RWPE1 (cell line): ENCODE measurements at regions not wholly inside any gene's neighbourhood (a gene's known extent, or its start where the extent isn't known, plus 50 kb on each side); places are given as distances from the start of the nearest gene placed in this dataset.

Experiments
- CTCF ChIA-PET: fragments of 350-600 bp; sonication (Branson Sonifier 250); formaldehyde crosslinking; extraction: SDS; loops from one replicate; lab custom pipeline; 2021; lab: Yijun Ruan, JAX
- POLR2A ChIA-PET: fragments of 400-600 bp; formaldehyde crosslinking; extraction: SDS; loops from one replicate; lab custom pipeline; 2020; ENCODE audit warnings: antibody characterized with exemption; ENCODE audit not compliant: low non-redundant PET; lab: Yijun Ruan, JAX
- DNase-seq: peaks from one replicate; pipeline ENCODE4 v3.0.0; 2012; ENCODE audit warnings: low spot score
- H3K27ac ChIP-seq: fragments of 450-650 bp; 2 replicates; pipeline ENCODE4 v1.5.1; 2017
- CTCF ChIP-seq: fragments of 450-650 bp; conservative IDR thresholded peaks from 2 replicates; pipeline ENCODE4 v1.5.1; 2017; ENCODE audit warnings: low read depth, mild to moderate bottlenecking

- TF ChIP-seq CTCF, result no peak
- DNase-seq, result no peak
- H3K27ac ChIP-seq, result peak overlapping the region; percentile 82
- ChIA-PET CTCF (no interaction called here), POLR2A (interaction anchor here (1.1 kb wide), 1 partner anchor 285 kb away, joined by 3 read pairs; the partner anchor contains the start of gene CDK19)
Measured at GRCh38 chr6:110529907-110530306, 53.5 kb upstream of the SLC22A16 start.

DNA sequence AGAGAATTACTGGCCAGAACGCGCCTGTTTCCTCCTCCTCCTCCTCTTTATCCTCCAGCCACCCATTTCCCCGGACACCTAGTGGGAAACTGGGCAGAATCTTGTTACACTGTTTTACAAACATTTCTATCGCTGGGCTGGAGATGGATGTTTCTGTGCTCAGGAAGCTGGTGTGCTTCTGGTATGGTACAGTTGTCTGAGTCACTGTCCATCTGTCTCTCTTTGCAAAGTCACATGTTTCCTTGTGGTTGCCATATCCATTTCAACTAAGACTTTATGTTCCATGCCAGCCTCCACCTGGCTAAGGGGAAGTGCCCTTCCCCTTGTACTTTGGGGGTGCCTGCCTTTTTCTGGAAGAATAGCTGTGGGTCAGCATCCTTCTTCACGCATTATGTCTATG, 52.9 kb upstream of the SLC22A16 start:
- no peak for TF ChIP-seq CTCF
- no peak for DNase-seq
- peak overlapping the region; percentile 82 for H3K27ac ChIP-seq
- CTCF ChIA-PET, result interaction anchor here (0.6 kb wide), 1 partner anchor 272 kb away, joined by 3 read pairs; no protein-coding TSS in a partner anchor
- POLR2A ChIA-PET, result interaction anchor here (1.1 kb wide), 1 partner anchor 286 kb away, joined by 3 read pairs; the partner anchor contains the start of gene CDK19

DNA sequence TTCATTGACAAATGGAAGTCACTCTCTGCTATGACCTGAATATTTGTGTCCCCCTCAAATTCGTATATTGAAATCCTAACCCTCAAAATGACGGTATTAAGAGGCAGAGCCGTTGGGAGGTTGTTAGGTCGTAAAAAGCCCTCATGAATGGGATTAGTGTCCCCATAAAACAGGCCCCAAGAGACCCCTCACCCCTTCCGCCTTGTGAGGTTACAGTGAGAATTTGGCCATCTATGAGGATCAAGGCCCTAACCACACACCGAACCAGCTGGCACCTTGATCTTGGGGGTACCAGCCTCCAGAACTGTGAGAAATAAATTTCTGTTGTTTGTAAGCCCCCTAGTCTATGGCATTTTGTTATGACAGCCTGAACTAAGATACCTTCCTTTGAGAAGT, 52.5 kb upstream of the SLC22A16 start:
- no peak for TF ChIP-seq CTCF
- DNase-seq, result no peak
- CTCF ChIA-PET, result interaction anchor here (0.6 to 1.7 kb wide), 7 partner anchors 49 to 791 kb away, joined by 3 to 6 read pairs (median 4); no protein-coding TSS in a partner anchor
- H3K27ac ChIP-seq, result peak overlapping the region; percentile 82
- POLR2A ChIA-PET, result interaction anchor here (1.1 kb wide), 1 partner anchor 286 kb away, joined by 3 read pairs; the partner anchor contains the start of gene CDK19

GRCh38 chr6:110528101-110528929, 51.9 kb upstream of the SLC22A16 start:
- ChIA-PET POLR2A (no interaction called here), CTCF (interaction anchor here (0.6 to 1.7 kb wide), 9 partner anchors 49 to 791 kb away, joined by 3 to 6 read pairs (median 4); no protein-coding TSS in a partner anchor)
- TF ChIP-seq CTCF, result peak; percentile 82
- peak overlapping the region; percentile 82 for H3K27ac ChIP-seq
- peak; percentile 82 for DNase-seq

GRCh38 chr6:110527516-110527915, 51.1 kb upstream of the SLC22A16 start:
- H3K27ac ChIP-seq, result no peak overlapping the region
- CTCF ChIA-PET, result interaction anchor here (0.6 to 1.7 kb wide), 7 partner anchors 9 to 363 kb away, joined by 3 to 6 read pairs (median 5); no protein-coding TSS in a partner anchor
- DNase-seq, result no peak
- TF ChIP-seq CTCF, result no peak
- POLR2A ChIA-PET, result interaction anchor here (0.6 kb wide), 1 partner anchor 141 kb away, joined by 5 read pairs; no protein-coding TSS in a partner anchor

GRCh38 chr6:110526726-110527125, 50.3 kb upstream of the SLC22A16 start:
- no peak overlapping the region for H3K27ac ChIP-seq
- CTCF ChIA-PET, result interaction anchor here (0.6 to 1.4 kb wide), 5 partner anchors 9 to 466 kb away, joined by 3 to 6 read pairs (median 5); no protein-coding TSS in a partner anchor
- TF ChIP-seq CTCF, result no peak
- DNase-seq, result no peak
- POLR2A ChIA-PET, result no interaction called here
